DLD1 (cell line): ENCODE measurements at regions not wholly inside any gene's neighbourhood (a gene's known extent, or its start where the extent isn't known, plus 50 kb on each side); places are given as distances from the start of the nearest gene placed in this dataset.
"Not testable (repeated sequence)": the region's sequence is repeated elsewhere in the genome, so short reads cannot be mapped to it uniquely, and the experiment has no call there.

ENCODE experiments used
- in situ Hi-C: cut with HindIII; loops from 2 replicates; pipeline ENCODE4 v1.10.0; 2017; ENCODE audit warnings: low sequenced_read_pairs

DNA sequence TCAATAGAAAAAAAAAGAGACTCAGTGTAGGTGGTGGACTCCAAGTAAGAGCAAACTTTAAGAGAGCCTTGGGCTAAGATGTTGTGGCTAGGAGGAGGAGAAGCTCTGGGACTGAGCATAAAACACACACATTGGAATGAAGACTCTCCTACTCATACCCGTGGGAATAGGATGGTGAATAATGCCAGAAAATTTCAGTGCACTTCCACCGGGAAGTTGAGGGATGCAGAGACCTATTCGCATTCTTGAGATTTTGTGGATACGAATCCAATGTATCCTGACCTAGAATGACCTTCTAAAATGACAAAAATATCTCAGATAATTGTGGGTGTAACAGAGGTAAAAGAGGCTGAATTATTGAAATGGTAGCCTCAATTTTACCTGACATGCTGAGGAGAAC lies 388.7 kb upstream of the SGO1 start:
- in situ Hi-C loops, result loop anchor here (5.0 kb wide), 1 partner anchor 42 kb away; no protein-coding TSS in a partner anchor

DNA sequence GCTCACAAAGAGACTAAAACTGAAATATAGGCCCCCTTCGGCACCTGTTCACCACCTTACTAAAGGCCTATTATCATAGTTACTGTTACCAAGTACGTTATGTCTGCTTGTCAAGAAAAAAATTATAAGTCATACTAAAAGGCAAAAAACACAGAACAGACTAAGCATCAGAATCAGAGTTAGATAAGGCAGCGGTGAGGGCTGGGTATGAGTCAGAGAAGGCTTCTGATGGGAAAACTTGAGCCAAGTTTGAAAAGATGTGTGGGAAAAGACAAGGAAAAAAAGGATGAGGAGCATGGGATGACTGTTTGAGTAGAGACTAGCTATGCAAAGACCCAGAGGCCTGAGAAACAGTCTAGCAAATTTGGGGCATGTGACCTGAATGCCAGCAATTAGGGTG lies 387.2 kb upstream of the SGO1 start:
- in situ Hi-C loops, result no loop called here

DNA sequence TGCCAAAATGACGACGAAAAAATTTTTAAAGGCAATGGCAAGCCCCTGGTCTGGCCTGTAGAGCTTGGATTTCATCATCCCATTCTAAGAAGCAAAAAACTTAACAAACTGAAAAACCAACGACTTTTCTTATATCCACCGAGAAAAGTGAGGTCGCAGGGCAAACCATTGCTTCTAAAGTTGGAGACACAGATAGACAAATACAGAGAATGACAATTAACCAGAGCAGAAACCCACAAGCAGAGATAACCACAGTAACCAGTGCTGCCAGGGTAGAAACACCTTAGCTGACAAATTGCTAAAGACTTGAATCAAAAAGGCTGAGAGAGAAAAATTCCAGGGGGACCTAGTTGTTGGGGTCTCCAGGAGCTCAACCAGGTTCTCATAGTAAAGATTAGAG lies 386.5 kb upstream of the SGO1 start:
- in situ Hi-C loops, result no loop called here

DNA sequence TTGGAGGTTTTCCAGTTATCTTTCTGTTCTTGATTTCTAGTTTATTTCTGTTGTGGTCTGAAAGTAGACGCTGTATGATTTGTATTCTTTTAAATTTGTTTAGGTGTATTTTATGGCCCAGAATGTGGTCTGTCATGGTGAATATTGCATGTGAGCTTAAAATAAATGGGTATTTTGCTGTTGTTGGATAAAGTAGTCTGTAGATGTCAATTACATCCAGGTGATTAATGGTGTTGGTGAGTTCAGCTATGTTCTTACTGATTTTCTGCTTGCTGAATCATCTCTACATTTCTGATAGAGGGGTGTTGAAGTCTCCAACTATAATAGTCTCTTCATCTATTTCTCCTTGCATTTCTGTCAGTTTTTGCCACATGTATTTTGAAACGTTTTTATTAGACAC lies 383.3 kb upstream of the SGO1 start:
- in situ Hi-C loops, result no loop called here

DNA sequence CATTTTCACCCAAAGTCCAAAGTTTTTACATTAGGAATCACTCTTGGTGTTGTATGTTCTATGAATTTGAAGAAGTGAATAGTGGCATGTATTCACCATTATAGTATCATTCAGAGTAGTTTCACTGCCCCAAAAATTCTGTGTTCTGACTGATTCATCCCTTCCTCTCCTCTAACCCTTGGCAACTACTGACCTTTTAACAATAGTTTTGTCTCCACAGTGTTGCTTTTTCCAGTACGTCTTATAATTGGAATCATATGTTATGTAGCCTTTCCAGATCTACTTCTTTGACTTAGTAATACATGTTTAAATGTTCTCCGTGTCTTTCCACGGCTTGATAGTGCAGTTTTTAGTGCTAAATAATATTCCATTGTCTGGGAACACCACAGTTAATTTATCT lies 379.0 kb upstream of the SGO1 start:
- in situ Hi-C loops, result no loop called here

DNA sequence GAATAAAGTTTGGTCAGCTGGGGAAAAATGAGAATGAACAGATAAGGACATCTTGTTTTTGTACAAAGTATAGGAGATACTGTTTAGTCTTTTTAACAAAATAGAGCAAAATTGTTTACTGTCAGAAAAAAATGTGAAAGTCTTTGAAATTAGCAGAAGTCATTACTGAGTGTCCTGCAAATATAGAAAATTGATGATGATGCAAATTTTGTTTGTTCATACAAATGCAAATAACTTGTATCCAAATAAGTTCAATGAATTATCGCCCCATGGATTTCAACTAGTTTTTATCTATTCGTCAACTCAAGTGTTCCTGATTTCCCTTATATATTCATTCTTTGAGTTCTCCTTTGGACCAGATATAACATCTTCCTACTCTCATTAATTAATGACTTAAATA lies 378.0 kb upstream of the SGO1 start:
- in situ Hi-C loops, result no loop called here

DNA sequence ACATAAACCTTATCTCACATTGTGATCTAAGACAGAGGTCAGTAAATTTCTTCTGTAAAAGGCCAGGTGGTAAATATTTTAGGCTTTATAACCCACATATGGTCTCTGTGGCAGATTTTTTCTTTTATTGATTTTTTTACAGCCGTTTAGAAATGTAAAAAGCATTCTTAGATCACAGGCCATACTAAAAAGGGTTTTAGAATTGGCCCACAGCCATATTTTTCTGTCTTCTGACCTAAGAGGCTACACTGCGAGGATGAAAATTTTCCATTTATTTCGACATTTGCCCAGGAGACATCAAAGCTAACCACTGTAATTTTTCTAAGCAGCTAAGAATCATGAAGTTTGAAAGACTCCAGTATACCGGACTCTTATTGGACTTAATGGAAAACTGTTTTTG lies 377.2 kb upstream of the SGO1 start:
- in situ Hi-C loops, result no loop called here

DNA sequence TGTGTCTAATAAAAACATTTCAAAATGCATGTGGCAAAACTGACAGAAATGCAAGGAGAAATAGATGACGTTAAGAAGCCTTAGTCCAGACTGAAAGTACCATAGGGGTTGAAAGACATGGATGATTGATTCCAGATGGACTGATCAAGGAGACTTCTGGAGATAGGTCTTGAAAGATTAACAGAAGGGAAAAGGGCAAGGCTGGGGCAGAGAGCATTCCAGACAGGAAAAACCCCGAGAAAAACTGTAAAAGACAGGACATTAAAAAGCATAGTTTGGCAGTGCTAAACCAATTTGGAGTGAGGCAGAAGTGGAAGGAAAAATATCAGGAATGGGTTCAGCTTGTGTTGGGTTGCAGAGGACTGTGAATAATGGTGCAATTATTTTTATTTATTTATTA lies 375.2 kb upstream of the SGO1 start:
- in situ Hi-C loops, result no loop called here

DNA sequence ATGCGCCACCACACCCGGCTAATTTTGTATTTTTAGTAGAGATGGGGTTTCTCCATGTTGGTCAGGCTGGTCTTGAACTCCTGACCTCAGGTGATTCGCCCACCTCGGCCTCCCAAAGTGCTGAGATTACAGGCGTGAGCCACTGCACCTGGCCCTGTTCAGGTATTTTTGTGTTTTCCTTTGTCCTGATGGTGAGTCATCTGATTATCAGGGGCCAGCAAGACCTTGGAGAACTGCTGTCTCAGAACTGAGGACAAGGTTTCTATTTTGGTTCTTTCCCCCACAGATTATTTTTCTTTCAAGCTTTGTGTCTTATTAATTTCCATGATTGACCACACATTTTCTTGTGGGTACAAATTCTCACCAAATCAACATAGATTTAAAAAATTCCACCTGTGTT lies 374.4 kb upstream of the SGO1 start:
- in situ Hi-C loops, result not testable (repeated sequence)

DNA sequence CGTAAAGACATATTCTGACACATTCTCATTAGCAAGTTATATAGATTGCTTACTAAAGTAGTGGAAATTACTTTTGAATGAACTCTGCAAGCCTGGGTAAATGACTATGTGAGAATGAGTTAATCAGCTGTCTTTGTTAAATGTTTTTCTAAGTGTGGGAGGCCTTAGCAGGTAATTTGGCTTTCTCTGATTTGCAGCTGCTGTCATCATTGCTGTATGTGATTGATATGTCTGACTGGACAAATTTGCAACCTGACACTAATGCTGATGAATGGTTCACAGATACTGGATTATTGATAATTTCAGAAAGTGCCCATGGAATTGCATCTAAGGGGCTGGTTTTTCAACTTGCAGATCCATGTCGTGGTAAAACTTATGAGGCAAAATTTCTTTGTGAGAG lies 372.2 kb upstream of the SGO1 start:
- in situ Hi-C loops, result no loop called here

DNA sequence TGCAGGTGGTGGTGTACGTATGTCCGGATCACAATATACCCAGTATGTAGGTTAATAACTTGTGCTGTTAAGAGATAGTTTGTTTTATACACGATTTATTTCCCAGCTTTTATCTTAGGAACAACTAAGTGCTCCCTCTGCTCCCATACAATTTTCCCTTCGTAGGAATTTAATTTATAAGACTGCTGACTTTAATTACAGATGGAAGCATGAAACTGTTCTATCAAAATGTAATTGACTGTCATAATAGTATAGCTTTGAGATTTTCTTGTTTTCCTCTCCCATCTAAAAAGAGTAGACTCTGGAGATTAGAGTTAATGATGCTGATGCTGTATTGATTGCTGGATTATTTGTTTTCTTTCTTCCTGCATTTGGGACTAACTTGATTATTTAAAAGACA lies 370.7 kb upstream of the SGO1 start:
- in situ Hi-C loops, result no loop called here

DNA sequence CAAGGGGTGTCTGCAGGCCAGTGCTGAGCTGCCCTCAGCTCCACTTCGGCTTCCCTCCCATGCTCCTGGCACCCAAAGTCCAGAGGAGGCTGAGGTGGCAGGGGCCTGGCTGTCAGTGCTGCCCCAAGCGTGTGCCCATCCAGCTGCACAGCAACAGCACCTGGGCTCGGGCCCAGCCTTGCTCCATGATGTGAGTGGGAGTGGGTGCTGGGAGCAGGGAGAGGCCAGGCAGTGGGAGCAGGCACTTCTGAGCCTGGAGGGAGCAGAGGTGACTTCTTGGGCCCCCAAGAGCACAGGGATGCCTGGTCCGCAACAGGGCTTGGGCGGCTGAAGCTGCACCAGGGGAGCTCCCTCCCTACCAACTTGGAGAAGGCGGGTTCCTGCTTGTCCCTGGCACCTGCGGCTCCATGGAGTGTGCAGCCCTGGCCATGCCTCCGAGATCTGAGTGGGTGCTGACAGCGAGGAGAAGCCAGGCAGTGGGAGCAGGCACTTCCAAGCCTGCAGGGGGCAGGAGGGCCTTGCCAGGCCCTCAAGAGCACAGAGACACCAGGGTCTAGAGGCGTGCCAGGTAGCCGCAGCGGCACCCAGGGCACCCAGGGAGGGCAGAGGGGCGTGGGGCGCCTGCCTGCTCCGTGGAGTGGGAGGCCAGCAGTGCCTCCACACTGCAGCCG lies 366.7 kb upstream of the SGO1 start:
- in situ Hi-C loops, result no loop called here

DNA sequence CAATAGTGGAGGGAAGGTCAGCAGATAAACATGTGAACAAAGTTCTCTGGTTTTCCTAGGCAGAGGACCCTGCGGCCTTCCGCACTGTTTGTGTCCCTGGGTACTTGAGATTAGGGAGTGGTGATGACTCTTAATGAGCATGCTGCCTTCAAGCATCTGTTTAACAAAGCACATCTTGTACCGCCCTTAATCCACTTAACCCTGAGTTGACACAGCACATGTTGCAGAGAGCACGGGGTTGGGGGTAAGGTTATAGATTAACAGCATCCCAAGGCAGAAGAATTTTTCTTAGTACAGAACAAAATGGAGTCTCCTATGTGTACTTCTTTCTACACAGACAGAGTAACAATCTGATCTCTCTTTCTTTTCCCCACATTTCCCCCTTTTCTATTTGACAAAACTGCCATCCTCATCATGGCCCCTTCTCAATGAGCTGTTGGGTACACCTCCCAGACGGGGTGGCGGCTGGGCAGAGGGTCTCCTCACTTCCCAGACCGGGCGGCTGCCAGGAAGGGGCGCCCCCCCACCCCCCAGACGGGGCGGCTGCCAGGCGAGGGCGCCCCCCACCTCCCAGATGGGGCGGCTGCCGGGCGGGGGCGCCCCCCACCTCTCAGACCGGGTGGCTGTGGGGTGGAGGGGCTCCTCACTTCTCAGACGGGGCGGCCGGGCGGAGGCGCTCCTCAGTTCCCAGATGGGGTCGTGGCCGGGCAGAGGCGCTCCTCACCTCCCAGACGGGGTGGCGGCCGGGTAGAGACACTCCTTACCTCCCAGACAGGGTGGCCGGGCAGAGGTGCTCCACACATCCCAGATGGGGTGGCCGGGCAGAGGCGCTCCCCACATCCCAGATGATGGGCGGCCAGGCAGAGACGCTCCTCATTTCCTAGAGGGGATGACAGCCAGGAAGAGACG lies 361.6 kb upstream of the SGO1 start:
- in situ Hi-C loops, result not testable (repeated sequence)

DNA sequence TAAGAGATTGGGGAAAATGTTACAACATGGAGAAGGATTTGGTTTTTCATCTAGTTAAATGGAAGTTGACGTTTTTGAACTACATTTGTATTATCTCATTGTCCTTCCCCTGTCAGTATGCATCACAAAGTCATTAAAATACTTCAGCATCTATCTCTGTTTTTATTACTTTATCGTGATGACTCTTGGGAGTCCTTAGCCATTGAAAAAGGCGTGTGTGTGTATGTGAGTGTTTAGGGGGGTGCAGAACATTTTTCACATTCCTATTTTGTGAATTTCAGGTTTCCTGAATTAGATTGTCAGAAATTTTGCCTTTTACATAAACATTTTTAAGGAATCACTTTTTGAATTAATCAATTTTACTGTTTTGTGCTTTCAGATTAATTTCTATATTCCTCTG lies 360.6 kb upstream of the SGO1 start:
- in situ Hi-C loops, result no loop called here

DNA sequence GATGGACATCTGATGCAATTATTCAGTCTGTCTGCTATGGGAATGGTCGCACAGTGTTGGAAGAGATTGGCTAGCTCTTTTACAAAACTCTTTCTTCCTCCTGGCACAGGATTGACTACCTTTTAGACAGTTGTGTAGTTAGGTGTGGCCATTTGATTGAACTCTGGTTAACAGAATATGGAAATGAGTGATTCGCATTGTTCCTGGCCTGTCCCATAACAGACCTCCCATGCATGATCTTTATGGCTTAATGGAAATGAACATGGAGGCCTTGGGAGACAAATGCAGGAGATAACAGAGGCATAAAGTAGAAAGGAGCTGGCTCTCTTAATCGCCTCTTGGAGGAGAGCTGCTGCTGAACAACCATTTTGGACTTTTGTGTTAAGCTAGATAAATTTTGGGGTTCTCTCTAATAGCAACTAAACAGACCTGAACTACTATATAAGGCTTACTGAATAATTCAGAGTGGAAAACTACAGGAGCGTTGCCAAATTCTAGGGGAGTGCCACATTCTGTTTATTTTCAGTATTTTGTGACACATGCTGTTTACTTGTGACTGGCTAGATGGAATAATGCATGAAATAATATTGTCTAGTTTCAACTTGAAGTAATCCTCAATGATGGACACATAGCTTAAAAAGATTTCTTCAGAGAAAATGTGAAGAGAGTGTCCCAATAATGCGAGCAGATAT lies 357.7 kb upstream of the SGO1 start:
- in situ Hi-C loops, result no loop called here

DNA sequence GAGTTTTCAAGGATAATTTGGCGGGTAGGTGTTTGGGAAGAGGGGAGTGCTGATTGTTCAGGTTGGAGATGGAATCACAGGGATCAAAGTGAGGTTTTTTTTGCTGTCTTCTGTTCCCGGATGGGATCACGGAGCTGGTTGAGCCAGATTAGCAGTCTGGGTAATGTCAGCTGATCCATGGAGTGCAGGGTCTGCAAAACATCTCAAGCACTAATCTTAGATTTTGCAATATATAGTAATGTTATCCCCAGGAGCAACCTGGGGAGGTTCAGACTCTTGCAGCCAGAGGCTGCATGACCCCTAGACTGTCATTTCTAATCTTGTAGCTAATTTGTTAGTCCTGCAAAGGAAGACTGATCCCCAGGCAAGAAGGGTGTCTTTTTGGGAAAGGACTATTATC lies 354.1 kb upstream of the SGO1 start:
- in situ Hi-C loops, result no loop called here

DNA sequence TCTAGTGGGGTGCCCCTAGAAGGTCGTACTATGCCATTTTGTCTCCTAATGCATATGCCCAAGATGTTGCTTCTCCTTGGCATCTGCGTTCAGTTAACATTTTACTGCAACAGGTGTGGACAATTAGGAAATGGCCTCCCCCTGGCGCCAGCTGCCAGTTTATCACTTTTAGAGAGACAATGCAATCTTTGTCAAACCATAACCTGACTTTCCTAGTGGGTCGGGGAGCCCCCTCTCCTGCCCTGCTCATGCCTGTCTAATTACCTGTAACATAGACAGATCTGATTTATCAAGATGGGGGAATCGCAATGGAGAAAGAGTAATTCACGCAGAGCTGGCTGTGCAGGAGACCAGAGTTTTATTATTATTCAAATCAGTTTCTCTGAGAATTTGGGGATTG lies 353.7 kb upstream of the SGO1 start:
- in situ Hi-C loops, result no loop called here

DNA sequence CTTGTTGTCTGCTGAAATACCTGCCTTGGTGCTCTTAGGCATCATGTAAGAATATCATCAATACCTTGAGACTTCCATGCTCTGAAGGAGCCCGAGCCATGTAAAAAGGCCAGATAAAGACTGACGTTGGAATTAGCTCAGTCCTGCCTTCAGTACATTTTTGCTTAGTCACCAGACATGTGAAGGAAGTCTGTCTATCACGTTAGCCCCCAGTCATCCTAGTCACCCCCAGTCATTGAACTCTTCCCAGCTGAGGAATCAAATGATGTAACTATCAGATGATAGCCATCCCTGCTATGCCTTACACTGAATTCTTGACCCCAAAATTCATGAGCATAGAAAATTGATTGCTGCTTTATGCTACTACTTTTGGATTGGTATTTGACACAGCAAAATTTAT lies 351.2 kb upstream of the SGO1 start:
- in situ Hi-C loops, result no loop called here

DNA sequence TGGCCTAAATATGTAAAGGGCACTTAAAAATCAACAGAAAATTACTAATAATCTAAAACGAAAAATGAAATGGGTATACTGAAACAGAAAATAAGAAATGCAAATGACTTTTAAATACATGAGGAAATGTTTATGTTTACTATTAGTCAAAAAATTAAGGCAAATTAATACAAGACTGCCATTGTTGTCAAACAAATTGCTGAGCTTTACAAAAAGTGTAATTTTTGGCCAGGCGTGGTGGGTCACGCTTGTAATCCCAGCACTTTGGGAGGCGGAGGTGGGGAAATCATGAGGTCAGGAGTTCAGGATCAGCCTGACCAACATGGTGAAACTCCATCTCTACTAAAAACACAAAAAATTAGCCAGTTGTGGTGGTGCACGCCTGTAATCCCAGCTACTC lies 343.9 kb upstream of the SGO1 start:
- in situ Hi-C loops, result loop anchor here (5.0 kb wide), 1 partner anchor 47 kb away; no protein-coding TSS in a partner anchor

DNA sequence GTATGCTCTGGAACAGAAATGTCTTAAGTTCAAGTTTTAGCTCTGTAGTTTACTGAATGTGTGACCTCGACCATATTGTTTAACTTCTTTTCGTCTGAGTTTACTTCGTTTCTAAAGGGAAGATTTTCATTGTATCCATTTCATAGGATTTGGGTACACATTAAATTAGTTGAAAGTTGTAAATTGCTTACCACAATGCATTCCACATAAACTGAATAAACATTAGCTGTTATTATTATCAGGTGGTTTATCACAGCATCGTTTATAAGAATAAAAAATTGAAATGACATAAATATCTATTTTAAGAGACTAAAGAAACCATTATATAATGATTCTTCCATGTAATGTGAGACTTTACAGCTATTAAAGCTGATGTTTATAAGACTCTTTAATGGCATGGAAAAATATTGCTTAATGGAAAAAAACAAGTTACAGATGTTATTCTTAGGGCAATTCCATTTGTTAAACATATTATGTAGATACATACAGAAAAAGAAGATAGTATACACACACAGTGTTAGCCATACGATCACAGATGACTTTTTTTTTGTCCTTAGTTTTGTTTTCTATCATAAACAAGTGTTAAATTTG lies 342.3 kb upstream of the SGO1 start:
- in situ Hi-C loops, result no loop called here

DNA sequence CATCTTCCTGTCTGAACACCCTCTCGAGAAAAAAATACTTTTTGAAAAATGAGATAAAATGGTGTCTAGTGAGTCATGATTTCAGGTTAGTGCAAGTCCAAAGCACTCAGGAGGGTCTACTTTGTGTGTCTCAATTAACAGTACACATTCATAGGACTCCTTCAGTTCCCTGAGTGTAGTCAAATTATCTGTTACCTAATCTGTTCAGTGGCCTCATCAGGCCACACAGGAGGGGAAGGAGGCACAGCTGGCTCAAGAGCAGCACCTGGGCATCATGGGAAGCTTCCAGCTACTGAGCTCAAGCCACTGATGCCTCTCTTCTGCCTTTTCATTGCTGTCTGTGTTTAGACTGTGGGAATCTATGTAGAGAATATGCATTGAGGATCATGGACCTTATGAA lies 341.4 kb upstream of the SGO1 start:
- in situ Hi-C loops, result no loop called here
